ENCODE measurements at regions not wholly inside any gene's neighbourhood (a gene's known extent, or its start where the extent isn't known, plus 50 kb on each side); places are given as distances from the start of the nearest gene placed in this dataset.

DNA sequence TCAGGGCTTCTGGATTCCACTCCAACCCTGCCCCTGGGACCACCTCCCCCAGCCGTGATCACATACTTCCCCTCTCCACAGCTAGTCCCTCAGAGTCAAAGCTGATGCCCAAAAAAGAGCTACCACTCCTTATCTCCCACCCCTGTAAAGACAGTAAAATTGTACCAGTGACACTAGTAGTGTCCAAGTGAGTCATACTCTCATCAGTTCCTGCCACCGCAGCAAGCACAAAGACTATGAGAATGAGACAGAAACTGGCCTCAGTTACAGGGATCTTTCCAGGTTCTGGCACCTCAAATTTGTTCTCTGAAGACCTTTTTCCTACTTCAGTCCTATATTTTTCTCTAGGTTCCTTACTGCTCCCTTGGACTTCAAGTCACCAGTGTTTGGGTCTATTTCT is 144.2 kb downstream of the SPRY2 start:
- DNase-seq = no peak
- intact Hi-C loops (cut with micrococcal nuclease; ENCODE audit: unreplicated experiment) = no loop called here
- POLR2A ChIA-PET (ENCODE audit: unreplicated experiment) = no interaction called here

GRCh38 chr13:80195649-80196048 is 145.3 kb downstream of the SPRY2 start:
- Histone ChIP-seq H3K27me3 (ENCODE audit: insufficient read depth, low read depth) (no peaks in the 10 kb centered on the region), H4K20me1 (ENCODE audit: insufficient read depth) (no peaks in the 10 kb centered on the region), H2AFZ (no peak overlapping the region), H3K4me1 (replicated peaks; ENCODE audit: insufficient read depth) (0 out of 2 replicates have a peak, but pooled peaks cover 11% of the 10 kb centered on the region), H3K4me2 (no peak overlapping the region), H3K4me3 (no peak overlapping the region), H3K79me2 (ENCODE audit: low read depth) (no peaks in the 10 kb centered on the region), H3K27ac (no peak overlapping the region), H3K9me3 (ENCODE audit: insufficient read depth, low read depth) (no peaks in the 10 kb centered on the region), H3K36me3 (ENCODE audit: low read depth) (no peaks in the 10 kb centered on the region), H3K9me2 (ENCODE audit: insufficient read depth) (no peaks in the 10 kb centered on the region), H3F3A (ENCODE audit: insufficient read depth, low read depth) (no peaks in the 10 kb centered on the region)
- ChIA-PET POLR2A (ENCODE audit: unreplicated experiment) (no interaction called here), CTCF (no interaction called here)
- no TSS peak for BruUV-seq (replicated peaks)
- intact Hi-C loops (cut with micrococcal nuclease; ENCODE audit: unreplicated experiment) = no loop called here
- TF ChIP-seq EZH2 (IDR thresholded peaks at IDR 0.05; ENCODE audit: low read depth) (no peak), CTCF (conservative IDR thresholded peaks at IDR 0.05) (no peak)
- DNase-seq = no peak

More for the DNA sequence above, 144.2 kb downstream of the SPRY2 start:
- Histone ChIP-seq H3K9me3 (ENCODE audit: insufficient read depth, low read depth) (no peaks in the 10 kb centered on the region), H2AFZ (no peak overlapping the region), H3K27ac (no peak overlapping the region), H3K4me1 (replicated peaks; ENCODE audit: insufficient read depth) (0 out of 2 replicates have a peak, but pooled peaks cover 11% of the 10 kb centered on the region), H3K27me3 (ENCODE audit: insufficient read depth, low read depth) (no peaks in the 10 kb centered on the region), H3K36me3 (ENCODE audit: low read depth) (no peaks in the 10 kb centered on the region), H3K4me3 (no peak overlapping the region), H3K79me2 (ENCODE audit: low read depth) (no peaks in the 10 kb centered on the region), H4K20me1 (ENCODE audit: insufficient read depth) (no peaks in the 10 kb centered on the region), H3K9me2 (ENCODE audit: insufficient read depth) (no peaks in the 10 kb centered on the region), H3F3A (ENCODE audit: insufficient read depth, low read depth) (no peaks in the 10 kb centered on the region), H3K4me2 (no peak overlapping the region)
- TF ChIP-seq CTCF (conservative IDR thresholded peaks at IDR 0.05) = no peak
- no peak for TF ChIP-seq EZH2 (IDR thresholded peaks at IDR 0.05; ENCODE audit: low read depth)
- no TSS peak for BruUV-seq (replicated peaks)
- CTCF ChIA-PET = no interaction called here

GRCh38 chr13:80189889-80190597 is 150.9 kb downstream of the SPRY2 start:
- Histone ChIP-seq H3K9me3 (ENCODE audit: insufficient read depth, low read depth) (no peaks in the 10 kb centered on the region), H3K79me2 (ENCODE audit: low read depth) (no peaks in the 10 kb centered on the region), H3K4me3 (no peak overlapping the region), H3K4me2 (no peak overlapping the region), H3F3A (ENCODE audit: insufficient read depth, low read depth) (no peaks in the 10 kb centered on the region), H3K9me2 (ENCODE audit: insufficient read depth) (no peaks in the 10 kb centered on the region), H4K20me1 (ENCODE audit: insufficient read depth) (no peaks in the 10 kb centered on the region), H3K4me1 (replicated peaks; ENCODE audit: insufficient read depth) (no peaks in the 10 kb centered on the region), H3K27ac (no peak overlapping the region), H3K27me3 (ENCODE audit: insufficient read depth, low read depth) (no peaks in the 10 kb centered on the region), H2AFZ (no peak overlapping the region), H3K36me3 (ENCODE audit: low read depth) (no peaks in the 10 kb centered on the region)
- intact Hi-C loops (cut with micrococcal nuclease; ENCODE audit: unreplicated experiment) = no loop called here
- TF ChIP-seq CTCF (conservative IDR thresholded peaks at IDR 0.05) = no peak
- no peak for TF ChIP-seq EZH2 (IDR thresholded peaks at IDR 0.05; ENCODE audit: low read depth)
- DNase-seq = no peak
- no TSS peak for BruUV-seq (replicated peaks)
- POLR2A ChIA-PET (ENCODE audit: unreplicated experiment) = no interaction called here
- CTCF ChIA-PET = no interaction called here
